ENCODE measurements at regions not wholly inside any gene's neighbourhood (a gene's known extent, or its start where the extent isn't known, plus 50 kb on each side); places are given as distances from the start of the nearest gene placed in this dataset.
"Not testable (repeated sequence)": the region's sequence is repeated elsewhere in the genome, so short reads cannot be mapped to it uniquely, and the experiment has no call there.

GRCh38 chr12:75941661-75942060 lies 89.9 kb downstream of the PHLDA1 start:
- DNase-seq = not testable (repeated sequence)

GRCh38 chr12:75939016-75939642 lies 92.4 kb downstream of the PHLDA1 start:
- DNase-seq = no peak

GRCh38 chr12:75938189-75938588 lies 93.4 kb downstream of the PHLDA1 start:
- no peak for DNase-seq

DNA sequence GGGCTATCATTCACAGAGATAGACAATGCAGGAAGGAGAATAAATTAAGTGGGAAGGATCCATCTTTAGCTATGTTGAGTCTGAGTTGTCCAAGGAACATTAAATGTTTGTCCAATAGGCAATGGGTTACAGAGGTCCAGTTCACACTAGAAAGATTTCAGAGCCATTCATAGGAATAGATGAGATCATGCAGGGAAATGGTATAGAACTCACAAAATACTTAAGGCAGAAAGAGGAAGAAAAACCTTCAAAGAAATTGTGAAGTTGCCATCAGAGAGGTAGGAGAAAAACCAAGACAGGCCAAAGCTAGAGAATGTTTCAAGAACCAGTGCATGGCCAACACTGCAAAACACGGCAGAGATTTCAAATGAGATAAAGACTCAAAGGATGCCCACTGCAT lies 94.1 kb downstream of the PHLDA1 start:
- no peak for DNase-seq

GRCh38 chr12:75936515-75937440 lies 94.8 kb downstream of the PHLDA1 start:
- no peak for DNase-seq

DNA sequence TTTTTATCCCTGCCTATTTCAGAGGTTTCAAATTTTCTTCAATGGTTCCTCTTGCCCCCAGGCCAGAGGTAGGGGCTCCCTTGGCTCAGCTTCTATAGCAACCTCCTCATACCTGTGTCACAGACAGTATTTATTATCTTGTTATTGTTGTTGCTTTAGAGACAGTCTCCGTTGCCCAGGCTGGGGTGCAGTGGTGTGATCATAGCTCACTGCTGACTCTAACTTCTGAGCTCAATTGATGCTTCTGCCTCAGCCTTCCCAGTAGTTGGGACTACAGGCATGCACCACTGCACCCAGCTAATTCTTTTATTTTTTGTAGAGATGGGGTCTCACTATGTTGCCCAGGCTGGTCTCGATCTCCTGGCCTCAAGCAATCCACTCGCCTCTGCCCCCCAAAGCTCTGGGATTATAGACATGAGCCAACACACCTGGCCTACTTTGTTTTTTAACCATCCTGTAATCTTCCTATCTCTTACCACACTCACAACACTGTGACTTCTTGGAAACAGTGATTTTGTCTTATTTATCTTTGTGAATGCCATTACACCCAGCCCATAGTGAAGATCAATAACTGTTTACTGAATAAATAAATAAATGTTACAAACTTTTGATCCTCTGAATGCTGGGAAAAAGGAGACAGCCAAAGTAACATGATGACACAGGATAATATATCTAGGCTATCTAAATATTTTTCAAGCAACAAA lies 95.9 kb downstream of the PHLDA1 start:
- DNase-seq = no peak

- no peak for DNase-seq
Observed at GRCh38 chr12:75933101-75933500, 98.5 kb downstream of the PHLDA1 start.

DNA sequence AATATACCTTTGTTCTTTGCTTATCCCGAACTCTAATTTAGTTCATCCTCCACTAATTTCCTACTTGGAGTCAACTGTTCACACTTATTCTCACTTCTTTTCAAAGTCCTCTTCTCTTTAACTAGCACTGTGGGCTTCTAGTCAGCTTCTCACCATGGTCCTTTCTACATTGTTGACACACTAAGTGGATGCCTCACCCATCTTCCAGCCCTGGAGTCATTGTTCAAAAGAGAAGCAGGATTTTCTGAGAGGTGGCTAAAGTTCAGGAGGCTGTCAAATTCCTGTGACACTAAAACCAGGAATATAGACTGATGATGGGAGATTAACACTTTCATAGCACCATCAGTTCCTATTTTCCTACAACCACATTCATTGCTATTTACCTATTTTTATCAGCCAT lies 99.3 kb downstream of the PHLDA1 start:
- DNase-seq = no peak

DNA sequence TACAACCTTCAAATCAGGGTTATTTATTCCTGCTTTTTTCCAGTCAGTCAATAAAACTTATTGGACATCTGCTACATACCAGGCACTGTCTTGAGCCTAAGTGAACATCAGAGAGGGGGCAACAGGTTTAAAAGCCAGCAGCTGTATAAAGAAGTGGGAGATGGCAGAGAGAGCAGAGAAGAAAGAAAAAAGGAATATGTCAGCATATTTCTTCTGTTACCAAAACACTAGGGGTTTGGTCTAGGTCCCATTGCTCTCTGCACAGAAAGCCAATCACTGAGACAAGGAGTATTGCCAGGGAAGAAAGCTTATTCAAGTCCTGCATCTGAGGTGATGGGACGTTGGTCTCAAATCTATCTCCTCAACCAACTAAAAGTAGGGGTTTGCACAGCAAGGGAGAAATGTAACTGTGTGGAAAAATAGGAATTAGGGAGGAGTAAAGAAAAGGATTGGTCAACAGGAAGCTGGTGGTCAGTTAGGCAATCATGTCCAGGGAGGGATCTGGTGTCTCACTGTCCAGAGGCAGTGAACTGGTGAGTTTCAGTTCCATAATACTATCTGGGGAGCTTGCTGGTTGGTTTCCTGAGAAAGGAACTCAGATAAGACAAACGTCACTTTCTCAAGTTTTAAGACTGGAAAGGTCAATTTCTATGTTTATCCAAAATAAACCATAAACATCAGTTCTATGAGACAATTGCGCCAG lies 107.5 kb downstream of the PHLDA1 start:
- no peak for DNase-seq

GRCh38 chr12:75922944-75923642 lies 108.5 kb downstream of the PHLDA1 start:
- DNase-seq = no peak

GRCh38 chr12:75921622-75922289 lies 109.8 kb downstream of the PHLDA1 start:
- no peak for DNase-seq

DNA sequence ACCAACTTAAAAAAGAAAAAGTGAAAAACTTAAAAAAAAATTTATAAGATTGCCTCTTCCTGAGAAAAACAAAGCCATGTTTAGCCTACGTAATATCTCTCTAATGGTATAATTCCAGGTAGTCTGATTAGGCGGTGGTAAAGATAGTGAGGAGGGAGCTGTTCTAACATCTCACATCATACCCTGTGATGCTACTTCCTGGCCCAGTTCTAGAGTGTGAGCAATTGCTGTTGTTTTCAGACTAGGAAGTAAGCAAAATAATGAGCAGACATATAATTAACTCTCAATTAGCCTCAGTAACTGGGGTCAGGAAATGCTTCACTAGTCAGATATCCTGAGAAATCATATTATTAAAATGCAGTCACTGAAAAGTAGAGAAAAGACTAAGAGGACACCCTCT lies 113.9 kb downstream of the PHLDA1 start:
- DNase-seq = no peak

DNA sequence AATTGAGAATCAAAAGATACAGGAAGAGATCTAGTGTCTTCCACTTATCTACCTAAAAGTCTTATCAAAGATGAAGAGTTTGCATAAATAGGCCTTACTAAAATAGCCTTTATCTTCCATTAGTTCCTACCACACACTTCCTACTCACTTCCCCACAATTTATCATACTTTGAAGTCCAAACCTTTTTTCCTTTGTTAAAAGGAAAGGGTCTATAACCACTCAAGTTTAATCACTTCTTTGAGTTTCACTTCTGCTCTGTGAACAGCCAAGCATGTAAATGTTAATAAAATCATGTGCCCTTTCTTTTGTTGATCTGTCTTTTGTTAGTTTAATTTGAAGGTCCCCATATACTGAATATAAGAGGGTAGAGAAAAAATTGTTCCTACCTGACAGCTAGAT lies 114.5 kb downstream of the PHLDA1 start:
- no peak for DNase-seq

DNA sequence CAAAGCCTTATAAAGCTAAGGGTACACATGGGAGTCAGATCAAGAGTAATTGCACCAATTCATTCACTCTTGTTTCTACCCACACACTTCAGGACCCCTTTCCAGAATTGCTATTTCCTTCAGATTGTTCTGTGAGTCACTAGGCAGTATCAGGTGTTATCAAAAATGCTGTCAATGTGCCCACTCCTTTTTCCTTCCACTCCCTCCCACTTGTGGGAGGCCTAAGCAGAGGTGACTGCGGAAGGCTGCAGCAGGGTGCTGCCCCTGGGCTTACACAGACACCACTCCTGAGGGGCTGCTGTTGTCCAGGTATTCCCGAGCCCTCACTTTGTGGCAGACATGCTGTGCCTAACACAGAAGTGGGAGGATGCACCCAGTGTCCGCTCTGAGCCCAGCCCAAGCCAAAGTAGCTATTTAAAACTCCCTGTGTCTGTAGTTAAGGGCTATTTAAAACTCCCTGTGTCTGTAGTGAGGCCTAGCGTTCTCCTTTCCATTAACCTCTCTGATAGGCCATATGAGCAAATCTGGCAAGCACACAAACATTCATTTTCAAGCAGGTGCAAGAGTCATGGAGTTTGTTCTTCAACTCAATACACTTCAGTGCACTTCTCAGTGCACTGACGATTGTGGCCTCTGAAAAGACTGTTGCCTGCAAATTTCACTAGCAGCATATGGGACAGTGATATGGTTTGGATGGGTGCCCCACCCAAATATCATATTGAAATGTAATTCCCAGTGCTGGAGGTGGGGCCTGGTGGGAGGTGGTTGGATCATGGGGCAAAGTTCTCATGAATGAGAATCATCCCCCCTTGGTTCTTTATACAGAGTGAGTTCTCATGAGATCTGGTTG lies 117.8 kb downstream of the PHLDA1 start:
- DNase-seq = no peak

GRCh38 chr12:75909714-75910656 lies 121.6 kb downstream of the PHLDA1 start:
- DNase-seq = no peak

DNA sequence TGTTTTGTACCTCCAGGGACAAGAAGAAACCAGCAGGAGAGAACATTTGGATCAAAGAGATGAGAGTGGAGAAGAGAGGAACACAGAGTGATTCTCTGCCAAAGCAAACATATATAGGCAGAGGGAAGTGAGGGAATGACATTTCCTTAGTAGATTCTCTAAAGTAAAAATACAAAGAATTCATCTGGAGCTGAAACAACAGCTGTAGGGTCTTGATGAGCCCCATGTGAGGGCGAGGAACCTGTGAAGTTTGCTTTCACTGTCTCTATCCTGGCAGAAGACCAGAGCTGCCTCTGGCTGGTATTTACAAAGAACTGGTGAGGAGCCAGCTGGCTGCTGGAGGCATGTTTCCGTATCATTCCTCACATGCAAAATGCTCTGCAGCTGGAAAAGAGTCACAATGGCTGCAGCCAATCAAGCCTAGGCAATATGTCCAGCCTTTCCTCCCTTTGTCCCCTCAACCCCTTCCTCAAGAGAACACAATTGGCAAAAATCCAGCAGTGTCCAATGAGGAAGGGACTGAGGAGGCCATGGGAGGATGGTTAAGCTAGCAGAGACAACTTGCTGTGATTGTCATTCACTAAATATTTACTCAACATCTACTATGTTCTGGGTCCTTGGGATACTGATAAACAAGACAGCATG lies 122.5 kb downstream of the PHLDA1 start:
- no peak for DNase-seq

GRCh38 chr12:75905922-75906321 lies 125.7 kb downstream of the PHLDA1 start:
- no peak for DNase-seq

GRCh38 chr12:75900781-75901254 lies 130.8 kb downstream of the PHLDA1 start:
- DNase-seq = no peak

DNA sequence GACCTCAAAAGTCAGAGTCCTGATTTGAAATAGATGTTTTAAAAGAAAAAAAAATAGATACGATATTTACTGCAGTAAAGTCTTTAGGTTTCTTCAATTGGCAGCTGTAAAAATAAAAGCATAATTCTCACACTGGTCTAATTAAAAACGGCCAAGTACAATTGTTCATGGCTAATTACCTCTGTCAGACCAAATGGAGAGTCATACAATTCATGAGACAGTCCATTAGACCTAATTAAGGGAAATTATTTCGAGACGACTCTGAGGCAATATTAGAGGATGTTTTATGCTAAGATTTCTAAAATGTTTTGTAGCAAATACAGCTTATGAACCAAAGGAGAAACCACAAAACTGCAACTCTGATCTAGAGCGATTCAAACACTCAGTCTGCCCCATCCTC lies 131.3 kb downstream of the PHLDA1 start:
- no peak for DNase-seq
